ENCODE measurements at regions not wholly inside any gene's neighbourhood (a gene's known extent, or its start where the extent isn't known, plus 50 kb on each side); places are given as distances from the start of the nearest gene placed in this dataset.

- no peak for TF ChIP-seq CTCF (IDR thresholded peaks at IDR 0.05)
- no peak for TF ChIP-seq POLR2AphosphoS5 (IDR thresholded peaks at IDR 0.05; ENCODE audit: low read depth, low read length)
Measured at GRCh38 chr2:39491653-39492052, 54.6 kb upstream of the MAP4K3 start.

All from Panc1 (cell line).